ENCODE measurements at regions not wholly inside any gene's neighbourhood (a gene's known extent, or its start where the extent isn't known, plus 50 kb on each side); places are given as distances from the start of the nearest gene placed in this dataset.

GRCh38 chr7:156458011-156458410 is 182.6 kb upstream of the RNF32 start:
- peaks cover 73% of the 10 kb centered on the region for H3K27me3 Mint-ChIP-seq (ENCODE audit: unreplicated experiment)
- no TSS peak for BruUV-seq (replicated peaks)
- no peaks in the 10 kb centered on the region for H3K36me3 Mint-ChIP-seq (ENCODE audit: insufficient read depth, unreplicated experiment)
- intact Hi-C loops (cut with micrococcal nuclease; ENCODE audit: unreplicated experiment) = no loop called here
- H3K4me1 Mint-ChIP-seq (ENCODE audit: low read depth, unreplicated experiment) = no peaks in the 10 kb centered on the region
- CTCF ChIA-PET = no interaction called here
- H3K4me3 Mint-ChIP-seq (ENCODE audit: low read depth, unreplicated experiment) = no peak overlapping the region
- H3K9me3 Mint-ChIP-seq (ENCODE audit: low read depth, unreplicated experiment) = peaks cover 4% of the 10 kb centered on the region
- DNase-seq = no peak
- TF ChIP-seq CTCF (IDR thresholded peaks at IDR 0.05; ENCODE audit: unreplicated experiment) = no peak
- H3K27ac Mint-ChIP-seq (ENCODE audit: unreplicated experiment) = no peak overlapping the region

- H3K36me3 Mint-ChIP-seq (ENCODE audit: insufficient read depth, unreplicated experiment) = no peaks in the 10 kb centered on the region
- H3K4me3 Mint-ChIP-seq (ENCODE audit: low read depth, unreplicated experiment) = no peak overlapping the region
- no peak for TF ChIP-seq CTCF (IDR thresholded peaks at IDR 0.05; ENCODE audit: unreplicated experiment)
- DNase-seq = peak; percentile 19
- peaks cover 4% of the 10 kb centered on the region for H3K9me3 Mint-ChIP-seq (ENCODE audit: low read depth, unreplicated experiment)
- no peak overlapping the region for H3K27ac Mint-ChIP-seq (ENCODE audit: unreplicated experiment)
- no TSS peak for BruUV-seq (replicated peaks)
- CTCF ChIA-PET = interaction anchor here (0.9 kb wide), 2 partner anchors 495 to 535 kb away, joined by 3 read pairs; no protein-coding TSS in a partner anchor
- intact Hi-C loops (cut with micrococcal nuclease; ENCODE audit: unreplicated experiment) = no loop called here
- no peaks in the 10 kb centered on the region for H3K4me1 Mint-ChIP-seq (ENCODE audit: low read depth, unreplicated experiment)
- H3K27me3 Mint-ChIP-seq (ENCODE audit: unreplicated experiment) = peaks cover 59% of the 10 kb centered on the region
Observed at GRCh38 chr7:156456503-156457115, 184.0 kb upstream of the RNF32 start.

- peaks cover 4% of the 10 kb centered on the region for H3K9me3 Mint-ChIP-seq (ENCODE audit: low read depth, unreplicated experiment)
- no peak overlapping the region for H3K4me3 Mint-ChIP-seq (ENCODE audit: low read depth, unreplicated experiment)
- no peak overlapping the region for H3K27ac Mint-ChIP-seq (ENCODE audit: unreplicated experiment)
- H3K4me1 Mint-ChIP-seq (ENCODE audit: low read depth, unreplicated experiment) = no peaks in the 10 kb centered on the region
- peaks cover 53% of the 10 kb centered on the region for H3K27me3 Mint-ChIP-seq (ENCODE audit: unreplicated experiment)
- DNase-seq = no peak
- H3K36me3 Mint-ChIP-seq (ENCODE audit: insufficient read depth, unreplicated experiment) = no peaks in the 10 kb centered on the region
- intact Hi-C loops (cut with micrococcal nuclease; ENCODE audit: unreplicated experiment) = no loop called here
- TF ChIP-seq CTCF (IDR thresholded peaks at IDR 0.05; ENCODE audit: unreplicated experiment) = no peak
- CTCF ChIA-PET = no interaction called here
- BruUV-seq (replicated peaks) = no TSS peak
Observed at GRCh38 chr7:156456032-156456431, 184.5 kb upstream of the RNF32 start.

GRCh38 chr7:156450473-156450872 is 190.1 kb upstream of the RNF32 start:
- Mint-ChIP-seq H3K27me3 (ENCODE audit: unreplicated experiment) (no peaks in the 10 kb centered on the region), H3K27ac (ENCODE audit: unreplicated experiment) (no peak overlapping the region), H3K4me1 (ENCODE audit: low read depth, unreplicated experiment) (no peaks in the 10 kb centered on the region), H3K9me3 (ENCODE audit: low read depth, unreplicated experiment) (no peaks in the 10 kb centered on the region), H3K4me3 (ENCODE audit: low read depth, unreplicated experiment) (no peak overlapping the region), H3K36me3 (ENCODE audit: insufficient read depth, unreplicated experiment) (no peaks in the 10 kb centered on the region)
- intact Hi-C loops (cut with micrococcal nuclease; ENCODE audit: unreplicated experiment) = no loop called here
- no peak for DNase-seq
- no peak for TF ChIP-seq CTCF (IDR thresholded peaks at IDR 0.05; ENCODE audit: unreplicated experiment)
- no TSS peak for BruUV-seq (replicated peaks)
- CTCF ChIA-PET = no interaction called here
